ENCODE measurements at regions not wholly inside any gene's neighbourhood (a gene's known extent, or its start where the extent isn't known, plus 50 kb on each side); places are given as distances from the start of the nearest gene placed in this dataset.

DNA sequence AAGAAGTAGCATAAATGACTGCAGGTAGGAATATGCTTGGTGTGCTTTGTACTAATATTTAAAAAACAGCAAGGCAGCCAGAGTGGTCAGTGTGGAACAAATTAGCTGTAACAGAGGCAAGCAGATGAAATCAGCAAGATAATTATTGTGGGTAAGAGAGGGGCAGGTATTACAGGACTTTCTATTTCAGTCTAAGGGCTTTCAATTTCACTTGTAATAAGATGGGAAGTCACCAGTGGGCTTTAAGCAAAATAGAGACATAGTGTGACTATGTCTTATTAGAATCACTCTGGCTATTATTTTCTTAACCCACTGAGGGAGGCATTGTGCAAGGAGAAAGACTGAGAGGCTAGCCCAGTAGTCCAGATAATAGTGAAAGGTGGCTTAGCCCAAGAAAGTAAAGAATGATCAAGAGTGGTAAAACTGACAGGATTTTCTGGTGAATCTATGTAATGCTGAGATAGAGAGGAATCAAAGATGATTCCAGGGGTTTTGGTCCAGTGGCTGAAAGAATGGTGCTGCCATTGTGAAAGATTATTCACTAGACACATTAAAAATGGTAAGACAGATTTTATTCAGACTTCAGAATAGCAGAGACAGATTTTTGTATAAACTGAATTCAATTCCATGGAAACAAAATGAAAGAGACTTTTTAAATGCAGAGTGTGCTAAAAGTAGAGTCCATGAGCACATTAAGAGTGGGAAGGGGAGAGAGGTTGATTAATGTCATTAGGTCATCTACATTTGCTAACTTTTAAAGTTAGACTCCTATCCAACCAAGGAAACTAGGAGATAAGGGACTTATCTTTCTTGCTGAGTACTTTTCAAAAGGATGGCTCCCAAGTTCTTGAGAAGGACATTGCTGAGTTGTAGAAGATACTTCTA, 1136.0 kb downstream of the HACE1 start (continued):
- TF ChIP-seq HMGXB3 (CRISPR knock-in tag; IDR thresholded peaks at IDR 0.05; ENCODE audit: borderline replicate concordance) (no peak), TIGD3 (CRISPR knock-in tag; IDR thresholded peaks at IDR 0.05; ENCODE audit: borderline replicate concordance) (no peak), ZNF710 (CRISPR knock-in tag; IDR thresholded peaks at IDR 0.05; ENCODE audit: borderline replicate concordance) (no peak)
- TF ChIP-seq, protein P1, sequence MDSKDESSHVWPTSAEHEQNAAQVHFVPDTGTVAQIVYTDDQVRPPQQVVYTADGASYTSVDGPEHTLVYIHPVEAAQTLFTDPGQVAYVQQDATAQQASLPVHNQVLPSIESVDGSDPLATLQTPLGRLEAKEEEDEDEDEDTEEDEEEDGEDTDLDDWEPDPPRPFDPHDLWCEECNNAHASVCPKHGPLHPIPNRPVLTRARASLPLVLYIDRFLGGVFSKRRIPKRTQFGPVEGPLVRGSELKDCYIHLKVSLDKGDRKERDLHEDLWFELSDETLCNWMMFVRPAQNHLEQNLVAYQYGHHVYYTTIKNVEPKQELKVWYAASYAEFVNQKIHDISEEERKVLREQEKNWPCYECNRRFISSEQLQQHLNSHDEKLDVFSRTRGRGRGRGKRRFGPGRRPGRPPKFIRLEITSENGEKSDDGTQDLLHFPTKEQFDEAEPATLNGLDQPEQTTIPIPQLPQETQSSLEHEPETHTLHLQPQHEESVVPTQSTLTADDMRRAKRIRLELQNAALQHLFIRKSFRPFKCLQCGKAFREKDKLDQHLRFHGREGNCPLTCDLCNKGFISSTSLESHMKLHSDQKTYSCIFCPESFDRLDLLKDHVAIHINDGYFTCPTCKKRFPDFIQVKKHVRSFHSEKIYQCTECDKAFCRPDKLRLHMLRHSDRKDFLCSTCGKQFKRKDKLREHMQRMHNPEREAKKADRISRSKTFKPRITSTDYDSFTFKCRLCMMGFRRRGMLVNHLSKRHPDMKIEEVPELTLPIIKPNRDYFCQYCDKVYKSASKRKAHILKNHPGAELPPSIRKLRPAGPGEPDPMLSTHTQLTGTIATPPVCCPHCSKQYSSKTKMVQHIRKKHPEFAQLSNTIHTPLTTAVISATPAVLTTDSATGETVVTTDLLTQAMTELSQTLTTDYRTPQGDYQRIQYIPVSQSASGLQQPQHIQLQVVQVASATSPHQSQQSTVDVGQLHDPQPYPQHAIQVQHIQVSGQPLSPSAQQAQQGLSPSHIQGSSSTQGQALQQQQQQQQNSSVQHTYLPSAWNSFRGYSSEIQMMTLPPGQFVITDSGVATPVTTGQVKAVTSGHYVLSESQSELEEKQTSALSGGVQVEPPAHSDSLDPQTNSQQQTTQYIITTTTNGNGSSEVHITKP (CRISPR knock-in tag; IDR thresholded peaks at IDR 0.05; ENCODE audit: low read depth), result no peak
- TF ChIP-seq, protein P2, sequence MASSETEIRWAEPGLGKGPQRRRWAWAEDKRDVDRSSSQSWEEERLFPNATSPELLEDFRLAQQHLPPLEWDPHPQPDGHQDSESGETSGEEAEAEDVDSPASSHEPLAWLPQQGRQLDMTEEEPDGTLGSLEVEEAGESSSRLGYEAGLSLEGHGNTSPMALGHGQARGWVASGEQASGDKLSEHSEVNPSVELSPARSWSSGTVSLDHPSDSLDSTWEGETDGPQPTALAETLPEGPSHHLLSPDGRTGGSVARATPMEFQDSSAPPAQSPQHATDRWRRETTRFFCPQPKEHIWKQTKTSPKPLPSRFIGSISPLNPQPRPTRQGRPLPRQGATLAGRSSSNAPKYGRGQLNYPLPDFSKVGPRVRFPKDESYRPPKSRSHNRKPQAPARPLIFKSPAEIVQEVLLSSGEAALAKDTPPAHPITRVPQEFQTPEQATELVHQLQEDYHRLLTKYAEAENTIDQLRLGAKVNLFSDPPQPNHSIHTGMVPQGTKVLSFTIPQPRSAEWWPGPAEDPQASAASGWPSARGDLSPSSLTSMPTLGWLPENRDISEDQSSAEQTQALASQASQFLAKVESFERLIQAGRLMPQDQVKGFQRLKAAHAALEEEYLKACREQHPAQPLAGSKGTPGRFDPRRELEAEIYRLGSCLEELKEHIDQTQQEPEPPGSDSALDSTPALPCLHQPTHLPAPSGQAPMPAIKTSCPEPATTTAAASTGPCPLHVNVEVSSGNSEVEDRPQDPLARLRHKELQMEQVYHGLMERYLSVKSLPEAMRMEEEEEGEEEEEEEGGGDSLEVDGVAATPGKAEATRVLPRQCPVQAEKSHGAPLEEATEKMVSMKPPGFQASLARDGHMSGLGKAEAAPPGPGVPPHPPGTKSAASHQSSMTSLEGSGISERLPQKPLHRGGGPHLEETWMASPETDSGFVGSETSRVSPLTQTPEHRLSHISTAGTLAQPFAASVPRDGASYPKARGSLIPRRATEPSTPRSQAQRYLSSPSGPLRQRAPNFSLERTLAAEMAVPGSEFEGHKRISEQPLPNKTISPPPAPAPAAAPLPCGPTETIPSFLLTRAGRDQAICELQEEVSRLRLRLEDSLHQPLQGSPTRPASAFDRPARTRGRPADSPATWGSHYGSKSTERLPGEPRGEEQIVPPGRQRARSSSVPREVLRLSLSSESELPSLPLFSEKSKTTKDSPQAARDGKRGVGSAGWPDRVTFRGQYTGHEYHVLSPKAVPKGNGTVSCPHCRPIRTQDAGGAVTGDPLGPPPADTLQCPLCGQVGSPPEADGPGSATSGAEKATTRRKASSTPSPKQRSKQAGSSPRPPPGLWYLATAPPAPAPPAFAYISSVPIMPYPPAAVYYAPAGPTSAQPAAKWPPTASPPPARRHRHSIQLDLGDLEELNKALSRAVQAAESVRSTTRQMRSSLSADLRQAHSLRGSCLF (CRISPR knock-in tag; IDR thresholded peaks at IDR 0.05; ENCODE audit: borderline replicate concordance), result no peak

Measured in HepG2 (cell line).